ENCODE measurements at regions not wholly inside any gene's neighbourhood (a gene's known extent, or its start where the extent isn't known, plus 50 kb on each side); places are given as distances from the start of the nearest gene placed in this dataset.

DNA sequence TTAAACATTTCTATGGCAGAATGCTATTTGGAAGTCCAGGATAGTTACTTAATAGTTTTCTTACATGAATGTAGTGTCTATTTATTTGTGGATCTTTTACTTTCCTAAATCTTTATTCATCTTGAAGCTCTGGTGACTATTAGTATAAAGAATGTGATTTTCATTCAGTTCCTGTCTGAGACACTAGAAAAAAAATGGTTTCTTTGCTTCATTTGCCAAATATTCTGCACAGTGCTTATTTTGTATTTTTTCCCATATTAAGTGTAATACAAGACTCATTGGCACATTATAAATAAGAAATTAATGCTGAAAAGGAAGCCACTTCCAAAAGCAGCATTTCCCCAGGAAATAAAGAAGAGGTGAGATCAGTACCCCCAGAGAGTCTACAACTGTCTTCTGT is 109.8 kb downstream of the POSTN start (continued):
- TF ChIP-seq ZNF274 (IDR thresholded peaks at IDR 0.05; ENCODE audit: low read length) (no peak), ZNF274 (tag by site-specific recombination; IDR thresholded peaks at IDR 0.05; ENCODE audit: borderline replicate concordance) (no peak)

DNA sequence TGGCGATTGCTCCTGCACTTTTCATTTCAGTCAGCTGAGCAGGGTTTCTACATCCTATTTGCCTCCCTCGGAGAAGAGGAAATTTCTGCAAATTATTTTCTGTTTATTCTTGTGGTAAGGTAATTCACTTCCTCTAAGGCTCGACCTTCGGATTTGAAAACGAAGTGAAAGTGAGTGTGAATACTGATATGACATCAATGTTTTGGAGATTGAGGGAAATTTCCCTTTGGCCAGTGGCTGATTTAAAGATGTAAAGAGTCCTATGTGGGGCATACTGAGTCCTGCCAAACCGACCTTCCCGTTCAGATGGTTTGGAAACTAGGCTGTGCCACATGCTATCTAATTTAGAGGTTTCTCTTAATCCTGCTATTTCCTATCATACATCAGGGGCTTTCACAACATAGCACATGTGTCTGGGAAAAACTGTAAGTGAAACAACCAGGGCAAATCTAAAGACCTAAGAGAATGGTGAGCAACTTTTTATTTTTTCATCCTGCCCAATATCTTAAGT is 112.3 kb downstream of the POSTN start:
- no peaks in the 10 kb centered on the region for H3K9me3 ChIP-seq (ENCODE audit: control insufficient read depth, insufficient read depth, low read depth, low read length)
- ChIA-PET POLR2A (no interaction called here), CTCF (interaction anchor here (1.3 kb wide), 1 partner anchor 12 kb away, joined by 3 read pairs; no protein-coding TSS in a partner anchor)

GRCh38 chr13:37485756-37486155 is 112.8 kb downstream of the POSTN start:
- Histone ChIP-seq H3K4me1 (ENCODE audit: control insufficient read depth, insufficient read depth, low read length) (no peaks in the 10 kb centered on the region; the same call in 1 of the 2 replicates), H3K27ac (ENCODE audit: extremely low read depth, low read depth, low read length) (no peak overlapping the region), H3K9me3 (ENCODE audit: control insufficient read depth, insufficient read depth, low read depth, low read length) (no peaks in the 10 kb centered on the region), H3K36me3 (ENCODE audit: control insufficient read depth in 2 of 2, insufficient read depth in 1 of 2, low read length in 2 of 2) (no peaks in the 10 kb centered on the region), H3K4me3 (ENCODE audit: low read depth, low read length) (no peak overlapping the region)
- CTCF ChIA-PET = no interaction called here
- TF ChIP-seq, protein P1, sequence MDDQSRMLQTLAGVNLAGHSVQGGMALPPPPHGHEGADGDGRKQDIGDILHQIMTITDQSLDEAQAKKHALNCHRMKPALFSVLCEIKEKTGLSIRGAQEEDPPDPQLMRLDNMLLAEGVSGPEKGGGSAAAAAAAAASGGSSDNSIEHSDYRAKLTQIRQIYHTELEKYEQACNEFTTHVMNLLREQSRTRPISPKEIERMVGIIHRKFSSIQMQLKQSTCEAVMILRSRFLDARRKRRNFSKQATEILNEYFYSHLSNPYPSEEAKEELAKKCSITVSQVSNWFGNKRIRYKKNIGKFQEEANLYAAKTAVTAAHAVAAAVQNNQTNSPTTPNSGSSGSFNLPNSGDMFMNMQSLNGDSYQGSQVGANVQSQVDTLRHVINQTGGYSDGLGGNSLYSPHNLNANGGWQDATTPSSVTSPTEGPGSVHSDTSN (CRISPR knock-in tag; IDR thresholded peaks at IDR 0.05) = no peak
- TF ChIP-seq ZNF274 (IDR thresholded peaks at IDR 0.05; ENCODE audit: low read length) = no peak
- TF ChIP-seq ZNF274 (tag by site-specific recombination; IDR thresholded peaks at IDR 0.05; ENCODE audit: borderline replicate concordance) = no peak
- TF ChIP-seq, protein P2, sequence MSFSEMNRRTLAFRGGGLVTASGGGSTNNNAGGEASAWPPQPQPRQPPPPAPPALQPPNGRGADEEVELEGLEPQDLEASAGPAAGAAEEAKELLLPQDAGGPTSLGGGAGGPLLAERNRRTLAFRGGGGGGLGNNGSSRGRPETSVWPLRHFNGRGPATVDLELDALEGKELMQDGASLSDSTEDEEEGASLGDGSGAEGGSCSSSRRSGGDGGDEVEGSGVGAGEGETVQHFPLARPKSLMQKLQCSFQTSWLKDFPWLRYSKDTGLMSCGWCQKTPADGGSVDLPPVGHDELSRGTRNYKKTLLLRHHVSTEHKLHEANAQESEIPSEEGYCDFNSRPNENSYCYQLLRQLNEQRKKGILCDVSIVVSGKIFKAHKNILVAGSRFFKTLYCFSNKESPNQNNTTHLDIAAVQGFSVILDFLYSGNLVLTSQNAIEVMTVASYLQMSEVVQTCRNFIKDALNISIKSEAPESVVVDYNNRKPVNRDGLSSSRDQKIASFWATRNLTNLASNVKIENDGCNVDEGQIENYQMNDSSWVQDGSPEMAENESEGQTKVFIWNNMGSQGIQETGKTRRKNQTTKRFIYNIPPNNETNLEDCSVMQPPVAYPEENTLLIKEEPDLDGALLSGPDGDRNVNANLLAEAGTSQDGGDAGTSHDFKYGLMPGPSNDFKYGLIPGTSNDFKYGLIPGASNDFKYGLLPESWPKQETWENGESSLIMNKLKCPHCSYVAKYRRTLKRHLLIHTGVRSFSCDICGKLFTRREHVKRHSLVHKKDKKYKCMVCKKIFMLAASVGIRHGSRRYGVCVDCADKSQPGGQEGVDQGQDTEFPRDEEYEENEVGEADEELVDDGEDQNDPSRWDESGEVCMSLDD (tag by site-specific recombination; IDR thresholded peaks at IDR 0.05) = no peak
- TF ChIP-seq TRIM28 (IDR thresholded peaks at IDR 0.05; ENCODE audit: borderline replicate concordance, low read length) = no peak
- no peak for TF ChIP-seq KLF8 (tag by site-specific recombination; IDR thresholded peaks at IDR 0.05)
- no peak for TF ChIP-seq SCRT2 (tag by site-specific recombination; IDR thresholded peaks at IDR 0.05)
- TF ChIP-seq ZNF600 (tag by site-specific recombination; IDR thresholded peaks at IDR 0.05) = no peak
- no peak for TF ChIP-seq ZNF132 (tag by site-specific recombination; IDR thresholded peaks at IDR 0.05; ENCODE audit: borderline replicate concordance)
- TF ChIP-seq, protein P3, sequence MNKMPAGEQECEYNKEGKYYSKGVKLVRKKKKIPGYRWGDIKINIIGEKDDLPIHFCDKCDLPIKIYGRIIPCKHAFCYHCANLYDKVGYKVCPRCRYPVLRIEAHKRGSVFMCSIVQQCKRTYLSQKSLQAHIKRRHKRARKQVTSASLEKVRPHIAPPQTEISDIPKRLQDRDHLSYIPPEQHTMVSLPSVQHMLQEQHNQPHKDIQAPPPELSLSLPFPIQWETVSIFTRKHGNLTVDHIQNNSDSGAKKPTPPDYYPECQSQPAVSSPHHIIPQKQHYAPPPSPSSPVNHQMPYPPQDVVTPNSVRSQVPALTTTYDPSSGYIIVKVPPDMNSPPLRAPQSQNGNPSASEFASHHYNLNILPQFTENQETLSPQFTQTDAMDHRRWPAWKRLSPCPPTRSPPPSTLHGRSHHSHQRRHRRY (tag by site-specific recombination; IDR thresholded peaks at IDR 0.05) = no peak
- TF ChIP-seq ZNF112 (tag by site-specific recombination; IDR thresholded peaks at IDR 0.05) = no peak
- no peak for TF ChIP-seq ZNF404 (tag by site-specific recombination; IDR thresholded peaks at IDR 0.05)
- POLR2A ChIA-PET = no interaction called here

More for the DNA sequence above, 112.3 kb downstream of the POSTN start:
- Histone ChIP-seq H3K4me1 (ENCODE audit: control insufficient read depth, insufficient read depth, low read length) (no peaks in the 10 kb centered on the region; the same call in 1 of the 2 replicates), H3K4me3 (ENCODE audit: low read depth, low read length) (no peak overlapping the region), H3K36me3 (ENCODE audit: control insufficient read depth in 2 of 2, insufficient read depth in 1 of 2, low read length in 2 of 2) (no peaks in the 10 kb centered on the region), H3K27ac (ENCODE audit: extremely low read depth, low read depth, low read length) (no peak overlapping the region)
- TF ChIP-seq ZNF132 (tag by site-specific recombination; IDR thresholded peaks at IDR 0.05; ENCODE audit: borderline replicate concordance) (no peak), ZNF596 (tag by site-specific recombination; IDR thresholded peaks at IDR 0.05) (no peak), ZNF169 (tag by site-specific recombination; IDR thresholded peaks at IDR 0.05) (no peak), ZNF843 (tag by site-specific recombination; IDR thresholded peaks at IDR 0.05) (no peak), BCL11B (tag by site-specific recombination; IDR thresholded peaks at IDR 0.05; ENCODE audit: low read depth) (no peak), ZEB2 (tag by site-specific recombination; IDR thresholded peaks at IDR 0.05) (no peak), ZNF394 (tag by site-specific recombination; IDR thresholded peaks at IDR 0.05; ENCODE audit: borderline replicate concordance) (no peak)
- TF ChIP-seq, protein P4, sequence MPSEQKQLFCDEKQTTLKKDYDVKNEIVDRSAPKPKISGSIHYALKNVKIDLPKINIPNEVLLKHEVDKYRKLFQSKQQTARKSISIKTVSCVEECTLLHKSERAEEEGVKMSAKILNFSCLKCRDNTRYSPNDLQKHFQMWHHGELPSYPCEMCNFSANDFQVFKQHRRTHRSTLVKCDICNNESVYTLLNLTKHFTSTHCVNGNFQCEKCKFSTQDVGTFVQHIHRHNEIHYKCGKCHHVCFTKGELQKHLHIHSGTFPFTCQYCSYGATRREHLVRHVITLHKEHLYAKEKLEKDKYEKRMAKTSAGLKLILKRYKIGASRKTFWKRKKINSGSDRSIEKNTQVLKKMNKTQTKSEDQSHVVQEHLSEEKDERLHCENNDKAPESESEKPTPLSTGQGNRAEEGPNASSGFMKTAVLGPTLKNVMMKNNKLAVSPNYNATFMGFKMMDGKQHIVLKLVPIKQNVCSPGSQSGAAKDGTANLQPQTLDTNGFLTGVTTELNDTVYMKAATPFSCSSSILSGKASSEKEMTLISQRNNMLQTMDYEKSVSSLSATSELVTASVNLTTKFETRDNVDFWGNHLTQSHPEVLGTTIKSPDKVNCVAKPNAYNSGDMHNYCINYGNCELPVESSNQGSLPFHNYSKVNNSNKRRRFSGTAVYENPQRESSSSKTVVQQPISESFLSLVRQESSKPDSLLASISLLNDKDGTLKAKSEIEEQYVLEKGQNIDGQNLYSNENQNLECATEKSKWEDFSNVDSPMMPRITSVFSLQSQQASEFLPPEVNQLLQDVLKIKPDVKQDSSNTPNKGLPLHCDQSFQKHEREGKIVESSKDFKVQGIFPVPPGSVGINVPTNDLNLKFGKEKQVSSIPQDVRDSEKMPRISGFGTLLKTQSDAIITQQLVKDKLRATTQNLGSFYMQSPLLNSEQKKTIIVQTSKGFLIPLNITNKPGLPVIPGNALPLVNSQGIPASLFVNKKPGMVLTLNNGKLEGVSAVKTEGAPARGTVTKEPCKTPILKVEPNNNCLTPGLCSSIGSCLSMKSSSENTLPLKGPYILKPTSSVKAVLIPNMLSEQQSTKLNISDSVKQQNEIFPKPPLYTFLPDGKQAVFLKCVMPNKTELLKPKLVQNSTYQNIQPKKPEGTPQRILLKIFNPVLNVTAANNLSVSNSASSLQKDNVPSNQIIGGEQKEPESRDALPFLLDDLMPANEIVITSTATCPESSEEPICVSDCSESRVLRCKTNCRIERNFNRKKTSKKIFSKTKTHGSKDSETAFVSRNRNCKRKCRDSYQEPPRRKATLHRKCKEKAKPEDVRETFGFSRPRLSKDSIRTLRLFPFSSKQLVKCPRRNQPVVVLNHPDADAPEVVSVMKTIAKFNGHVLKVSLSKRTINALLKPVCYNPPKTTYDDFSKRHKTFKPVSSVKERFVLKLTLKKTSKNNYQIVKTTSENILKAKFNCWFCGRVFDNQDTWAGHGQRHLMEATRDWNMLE (tag by site-specific recombination; conservative IDR thresholded peaks at IDR 0.05; ENCODE audit: low read depth) = no peak

All from HEK293 (cell line).